Smooth muscle cell (in vitro differentiated cells): ENCODE measurements at regions not wholly inside any gene's neighbourhood (a gene's known extent, or its start where the extent isn't known, plus 50 kb on each side); places are given as distances from the start of the nearest gene placed in this dataset.
"Not testable (repeated sequence)": the region's sequence is repeated elsewhere in the genome, so short reads cannot be mapped to it uniquely, and the experiment has no call there.

ENCODE experiments used
- DNase-seq: peaks from one replicate; lab custom pipeline; 2025; ENCODE audit not compliant: unreplicated experiment; lab: John Stamatoyannopoulos, UW
- H2AFZ ChIP-seq: fragments of 200-600 bp; sonication (generic); 2 replicates; pipeline ENCODE4 v1.6.0; 2016; ENCODE audit warnings: antibody characterized with exemption, low read depth, mild to moderate bottlenecking
- H3F3A ChIP-seq: fragments of 200-600 bp; sonication (generic); 2 replicates; pipeline ENCODE4 v1.6.0; 2017; ENCODE audit warnings: antibody characterized with exemption, low read depth
- H3K27ac ChIP-seq: fragments of 200-600 bp; sonication (generic); 2 replicates; pipeline ENCODE4 v1.5.1; 2016; ENCODE audit warnings: low read depth, mild to moderate bottlenecking
- H3K27me3 ChIP-seq: fragments of 200-600 bp; sonication (generic); 2 replicates; pipeline ENCODE4 v1.6.1; 2016; ENCODE audit warnings: low read depth, mild to moderate bottlenecking
- H3K36me3 ChIP-seq: fragments of 200-600 bp; sonication (generic); 2 replicates; pipeline ENCODE4 v1.5.1; 2016; ENCODE audit warnings: low read depth
- H3K4me1 ChIP-seq: fragments of 200-600 bp; sonication (generic); 2 replicates; pipeline ENCODE4 v1.5.1; 2016; ENCODE audit warnings: low read depth
- H3K4me2 ChIP-seq: fragments of 200-600 bp; sonication (generic); 2 replicates; pipeline ENCODE4 v1.6.0; 2016; ENCODE audit warnings: mild to moderate bottlenecking
- H3K4me3 ChIP-seq: fragments of 200-600 bp; sonication (generic); 2 replicates; pipeline ENCODE4 v1.5.1; 2016; ENCODE audit warnings: mild to moderate bottlenecking
- H3K79me2 ChIP-seq: fragments of 200-600 bp; sonication (generic); 2 replicates; pipeline ENCODE4 v1.6.0; 2016; ENCODE audit warnings: low read depth, mild to moderate bottlenecking
- H3K9ac ChIP-seq: fragments of 200-600 bp; sonication (generic); 2 replicates; pipeline ENCODE4 v1.6.0; 2016; ENCODE audit warnings: low read depth
- H3K9me3 ChIP-seq: fragments of 200-600 bp; sonication (generic); replicated peaks from 2 replicates; pipeline ENCODE4 v1.5.1; 2016; ENCODE audit warnings: low read depth
- H4K20me1 ChIP-seq: fragments of 200-600 bp; sonication (generic); 2 replicates; pipeline ENCODE4 v1.6.0; 2016; ENCODE audit warnings: low read depth
- WGBS: methylation state at CpG from one replicate; pipeline ENCODE4 v1.1.7; 2016; ENCODE audit warnings: low lambda C conversion rate; 5-methylcytosine and 5-hydroxymethylcytosine counted together
- TF ChIP-seq, protein P1 (sequence below): fragments of 200-600 bp; sonication (generic); IDR thresholded peaks from 2 replicates; pipeline ENCODE4 v1.5.1; 2017; ENCODE audit warnings: borderline replicate concordance, mild to moderate bottlenecking, antibody characterized with exemption; ENCODE audit not compliant: insufficient read depth, poor library complexity, severe bottlenecking

DNA sequence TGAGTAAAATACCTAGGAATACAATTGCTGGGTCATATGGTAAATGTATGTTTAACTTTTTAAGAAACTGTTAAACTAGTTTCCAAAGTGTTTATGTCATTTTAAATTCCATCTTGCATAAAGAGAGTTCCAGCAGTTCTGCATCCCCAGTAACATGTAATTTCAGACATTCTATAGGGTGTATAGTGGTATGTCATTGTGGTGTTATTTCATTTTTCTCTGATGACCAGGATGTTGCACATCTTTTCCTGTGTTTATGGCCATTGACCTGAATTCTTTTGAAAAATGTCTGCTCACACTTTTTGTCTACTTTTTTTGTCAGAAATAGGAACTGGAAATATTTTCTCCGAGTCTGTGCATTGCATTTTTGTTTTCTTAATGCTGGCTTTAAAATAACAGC is 128.9 kb downstream of the TMEM200A start:
- Histone ChIP-seq H3K9ac (no peak overlapping the region), H3K4me2 (peak overlapping the region; percentile 42), H3K27me3 (no peaks in the 10 kb centered on the region), H3K4me3 (no peak overlapping the region), H3F3A (no peaks in the 10 kb centered on the region), H3K9me3 (peaks cover 4% of the 10 kb centered on the region), H4K20me1 (no peaks in the 10 kb centered on the region), H3K79me2 (no peaks in the 10 kb centered on the region), H3K36me3 (no peaks in the 10 kb centered on the region), H3K4me1 (peaks cover 10% of the 10 kb centered on the region), H2AFZ (no peak overlapping the region), H3K27ac (peak overlapping the region; percentile 56)
- 38% methylated on average over 1 of the region's 1 CpG for WGBS
- TF ChIP-seq, protein P1, sequence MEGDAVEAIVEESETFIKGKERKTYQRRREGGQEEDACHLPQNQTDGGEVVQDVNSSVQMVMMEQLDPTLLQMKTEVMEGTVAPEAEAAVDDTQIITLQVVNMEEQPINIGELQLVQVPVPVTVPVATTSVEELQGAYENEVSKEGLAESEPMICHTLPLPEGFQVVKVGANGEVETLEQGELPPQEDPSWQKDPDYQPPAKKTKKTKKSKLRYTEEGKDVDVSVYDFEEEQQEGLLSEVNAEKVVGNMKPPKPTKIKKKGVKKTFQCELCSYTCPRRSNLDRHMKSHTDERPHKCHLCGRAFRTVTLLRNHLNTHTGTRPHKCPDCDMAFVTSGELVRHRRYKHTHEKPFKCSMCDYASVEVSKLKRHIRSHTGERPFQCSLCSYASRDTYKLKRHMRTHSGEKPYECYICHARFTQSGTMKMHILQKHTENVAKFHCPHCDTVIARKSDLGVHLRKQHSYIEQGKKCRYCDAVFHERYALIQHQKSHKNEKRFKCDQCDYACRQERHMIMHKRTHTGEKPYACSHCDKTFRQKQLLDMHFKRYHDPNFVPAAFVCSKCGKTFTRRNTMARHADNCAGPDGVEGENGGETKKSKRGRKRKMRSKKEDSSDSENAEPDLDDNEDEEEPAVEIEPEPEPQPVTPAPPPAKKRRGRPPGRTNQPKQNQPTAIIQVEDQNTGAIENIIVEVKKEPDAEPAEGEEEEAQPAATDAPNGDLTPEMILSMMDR, result no peak
- DNase-seq, result no peak

DNA sequence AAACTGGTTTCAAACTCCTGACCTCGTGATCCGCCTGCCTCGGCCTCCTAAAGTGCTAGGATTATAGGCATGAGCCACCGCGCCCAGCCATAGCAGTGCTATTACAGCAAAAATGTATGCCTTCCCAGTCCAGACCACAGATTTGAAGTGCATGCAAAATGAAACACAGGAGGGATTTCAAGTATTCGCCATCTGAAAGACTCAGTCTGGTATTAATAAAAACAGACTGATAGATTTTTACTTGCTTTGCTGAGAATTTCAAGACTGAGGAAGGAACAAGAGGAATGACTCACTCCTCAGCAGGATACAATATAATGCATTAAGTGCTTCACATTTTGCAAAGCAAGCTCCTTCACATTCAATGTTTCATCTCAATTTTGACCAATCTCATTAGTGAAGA is 134.9 kb downstream of the TMEM200A start:
- no peaks in the 10 kb centered on the region for H3K79me2 ChIP-seq
- no peak overlapping the region for H2AFZ ChIP-seq
- peak overlapping the region; percentile 75 for H3K27ac ChIP-seq
- WGBS, result 19% methylated on average over 6 of the region's 6 CpGs
- no peak overlapping the region for H3K4me3 ChIP-seq
- H4K20me1 ChIP-seq, result no peaks in the 10 kb centered on the region
- H3K4me1 ChIP-seq, result no peaks in the 10 kb centered on the region
- no peaks in the 10 kb centered on the region for H3K36me3 ChIP-seq
- no peak for DNase-seq
- no peak overlapping the region for H3K9ac ChIP-seq
- no peaks in the 10 kb centered on the region for H3K9me3 ChIP-seq
- H3F3A ChIP-seq, result peaks cover 2% of the 10 kb centered on the region
- H3K27me3 ChIP-seq, result no peaks in the 10 kb centered on the region
- TF ChIP-seq, protein P1, result no peak
- H3K4me2 ChIP-seq, result peak overlapping the region; percentile 37

DNA sequence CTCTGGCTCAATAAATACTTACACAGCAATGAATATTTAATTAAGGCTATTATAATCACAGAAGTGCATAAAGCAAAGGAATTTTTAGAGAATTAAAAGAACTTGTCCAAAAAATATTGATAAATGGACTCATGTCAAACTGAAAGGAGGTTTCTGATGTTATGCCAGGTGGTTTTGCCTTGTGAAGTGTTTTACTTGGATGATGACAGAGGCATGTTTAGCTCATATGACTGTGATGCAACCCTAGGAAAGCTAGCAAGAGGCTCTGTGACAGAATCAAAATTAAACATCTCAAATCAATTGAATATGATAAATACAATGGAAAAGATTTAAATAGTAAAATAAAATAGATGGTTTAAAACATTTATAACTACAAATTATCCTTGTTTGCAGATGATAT is 137.3 kb downstream of the TMEM200A start:
- Histone ChIP-seq H3K4me2 (no peak overlapping the region), H3K27ac (no peak overlapping the region), H3K79me2 (no peaks in the 10 kb centered on the region), H2AFZ (no peak overlapping the region), H3K9ac (no peak overlapping the region), H3K9me3 (no peaks in the 10 kb centered on the region), H3K4me1 (no peaks in the 10 kb centered on the region), H3K36me3 (no peaks in the 10 kb centered on the region), H3K27me3 (no peaks in the 10 kb centered on the region), H3K4me3 (no peak overlapping the region), H4K20me1 (no peaks in the 10 kb centered on the region), H3F3A (peaks cover 2% of the 10 kb centered on the region)
- TF ChIP-seq, protein P1, result no peak
- no peak for DNase-seq

DNA sequence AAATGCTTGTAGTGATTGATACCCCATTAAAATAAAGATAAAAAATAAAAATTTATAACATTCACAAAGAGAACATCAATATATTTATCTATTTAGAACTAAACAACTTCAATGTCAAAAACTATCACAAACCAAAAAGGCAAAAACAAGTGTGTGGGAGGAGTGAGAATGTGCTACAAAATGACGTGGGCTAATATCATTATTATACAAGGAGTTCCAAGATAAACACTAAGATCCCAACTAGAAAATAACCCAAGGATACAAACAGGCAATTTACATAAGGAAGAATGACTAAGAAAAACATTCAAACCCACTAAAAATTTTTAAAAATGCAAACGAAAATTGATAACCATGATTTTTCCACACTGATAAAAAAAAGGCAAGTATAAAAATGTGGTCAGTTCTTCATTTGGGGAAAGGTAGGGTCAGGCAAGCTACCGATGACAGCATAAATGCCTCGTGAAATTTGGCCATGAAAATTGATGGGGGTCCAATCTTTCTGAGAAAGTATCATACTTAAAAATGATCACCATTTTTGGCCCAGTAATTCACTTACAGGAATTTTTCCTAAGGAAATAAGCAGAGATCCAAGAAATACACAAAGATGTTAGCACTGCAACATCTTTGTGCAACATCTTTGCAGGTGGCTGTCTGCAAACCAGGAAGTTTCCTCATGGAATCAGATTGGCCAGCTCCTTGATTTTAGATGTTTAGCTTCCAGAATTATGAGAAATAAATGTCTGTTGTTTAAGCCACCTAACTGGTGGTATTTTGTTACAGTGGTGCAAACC is 140.2 kb downstream of the TMEM200A start:
- Histone ChIP-seq H3F3A (no peaks in the 10 kb centered on the region), H3K4me2 (no peak overlapping the region), H3K36me3 (no peaks in the 10 kb centered on the region), H3K4me1 (no peaks in the 10 kb centered on the region), H2AFZ (no peak overlapping the region), H3K4me3 (no peak overlapping the region), H3K9ac (no peak overlapping the region), H3K27ac (no peak overlapping the region), H3K9me3 (no peaks in the 10 kb centered on the region), H4K20me1 (no peaks in the 10 kb centered on the region), H3K27me3 (no peaks in the 10 kb centered on the region), H3K79me2 (no peaks in the 10 kb centered on the region)
- DNase-seq, result no peak
- WGBS, result 75% methylated on average over 4 of the region's 4 CpGs
- TF ChIP-seq, protein P1, result no peak

DNA sequence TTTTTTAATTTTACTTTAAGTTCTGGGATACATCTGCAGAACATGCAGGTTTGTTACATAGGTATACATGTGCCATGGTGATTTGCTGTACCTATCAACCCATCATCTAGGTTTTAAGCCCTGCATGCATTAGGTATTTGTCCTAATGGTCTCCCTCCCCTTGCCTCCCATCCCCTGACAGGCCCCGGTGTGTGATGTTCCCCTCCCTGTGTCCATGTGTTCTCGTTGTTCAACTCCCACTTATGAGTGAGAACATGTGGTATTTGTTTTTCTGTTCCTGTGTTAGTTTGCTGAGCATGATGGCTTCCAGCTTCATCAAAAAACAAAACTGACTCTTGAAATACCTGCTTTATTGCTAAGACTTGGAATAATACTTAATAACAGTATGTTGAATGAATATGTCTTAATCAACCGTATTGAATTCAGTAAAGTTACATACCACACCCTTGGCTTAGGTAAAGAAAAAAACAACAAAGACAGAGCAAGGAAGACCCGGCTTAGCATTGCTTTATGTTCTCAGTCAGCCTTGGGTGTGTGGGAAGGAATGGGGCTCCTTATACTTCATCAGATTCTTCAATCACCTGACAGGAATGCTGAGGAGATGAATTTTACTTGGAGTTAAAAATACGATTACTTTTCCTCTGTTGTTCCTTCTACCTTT is 141.3 kb downstream of the TMEM200A start:
- not testable (repeated sequence) for H4K20me1 ChIP-seq, H3K4me1 ChIP-seq, H3F3A ChIP-seq, H3K27me3 ChIP-seq, H3K36me3 ChIP-seq, H3K79me2 ChIP-seq, H3K4me3 ChIP-seq, DNase-seq, H3K9me3 ChIP-seq, H3K4me2 ChIP-seq, H3K9ac ChIP-seq, H3K27ac ChIP-seq
- peak overlapping the region; percentile 38 for H2AFZ ChIP-seq
- 83% methylated on average over 5 of the region's 5 CpGs for WGBS
